ENCODE measurements at regions not wholly inside any gene's neighbourhood (a gene's known extent, or its start where the extent isn't known, plus 50 kb on each side); places are given as distances from the start of the nearest gene placed in this dataset.

DNA sequence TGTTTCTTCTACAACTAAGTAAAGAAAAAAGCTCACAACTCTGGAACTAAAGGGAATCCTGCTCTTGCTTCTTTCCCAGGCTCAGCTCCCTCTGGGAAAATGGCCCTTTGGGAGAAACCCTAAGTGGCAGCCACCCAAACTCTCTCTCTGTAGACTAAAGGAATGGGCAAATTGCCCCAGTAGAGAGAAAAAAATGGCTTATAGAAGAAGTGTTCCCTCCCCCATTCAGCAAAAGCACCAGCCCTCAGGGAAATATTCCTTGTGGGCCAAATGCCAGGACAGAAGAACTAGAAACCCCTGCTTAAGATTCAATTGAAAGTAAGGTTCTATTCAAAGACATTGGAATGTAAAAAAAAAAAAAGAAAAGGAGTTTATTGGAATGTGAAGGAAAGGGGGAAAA lies 603.7 kb upstream of the ALCAM start:
- no peaks in the 10 kb centered on the region for H3K9me3 Mint-ChIP-seq
- no peak for DNase-seq (ENCODE audit: low spot score in 2 of 2)
- no peak for ATAC-seq
- H3K36me3 Mint-ChIP-seq: no peaks in the 10 kb centered on the region
- H3K27ac Mint-ChIP-seq: no peak overlapping the region

DNA sequence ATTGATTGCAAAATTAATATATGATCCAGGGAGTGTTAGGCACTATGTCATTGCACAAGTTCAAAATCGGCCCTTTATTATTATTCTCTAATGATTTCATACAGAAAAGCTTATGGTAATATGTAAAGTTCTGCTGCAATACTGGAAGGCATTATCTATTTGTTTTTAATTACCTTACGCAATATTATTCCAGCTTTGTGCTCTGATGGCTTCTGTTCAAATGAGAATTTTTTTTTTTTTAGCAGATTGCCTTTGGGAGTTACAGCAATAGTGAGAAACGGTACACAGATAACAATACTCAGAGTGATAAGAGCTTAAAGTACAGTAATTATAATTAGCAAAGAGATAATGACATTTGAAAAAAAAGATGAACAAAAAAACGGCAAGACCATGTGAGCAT lies 602.2 kb upstream of the ALCAM start:
- no peak overlapping the region for H3K27ac Mint-ChIP-seq
- no peak for DNase-seq (ENCODE audit: low spot score in 2 of 2)
- no peaks in the 10 kb centered on the region for H3K36me3 Mint-ChIP-seq
- H3K9me3 Mint-ChIP-seq: no peaks in the 10 kb centered on the region
- ATAC-seq: no peak

DNA sequence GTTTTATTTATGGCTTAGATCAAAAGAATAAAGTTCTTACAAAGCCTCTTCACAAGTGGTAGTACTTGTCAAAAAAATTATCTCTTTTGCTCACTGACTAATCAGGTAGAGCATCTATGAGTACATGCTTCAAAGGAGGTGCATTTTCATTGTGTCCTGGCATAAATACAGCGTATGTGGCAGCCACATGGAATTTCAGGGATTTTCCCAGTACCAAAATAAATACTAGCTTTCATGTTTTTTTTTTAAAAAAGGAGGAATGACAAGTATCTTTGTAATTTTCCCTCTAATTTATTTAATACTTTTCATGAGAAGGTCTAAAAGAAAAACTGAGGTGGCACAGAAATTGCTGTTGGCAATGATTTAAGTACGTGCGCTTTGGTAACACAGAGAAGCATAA lies 597.8 kb upstream of the ALCAM start:
- Mint-ChIP-seq H3K27ac (no peak overlapping the region), H3K36me3 (no peaks in the 10 kb centered on the region), H3K9me3 (no peaks in the 10 kb centered on the region)
- no peak for DNase-seq (ENCODE audit: low spot score in 2 of 2)
- ATAC-seq: no peak

DNA sequence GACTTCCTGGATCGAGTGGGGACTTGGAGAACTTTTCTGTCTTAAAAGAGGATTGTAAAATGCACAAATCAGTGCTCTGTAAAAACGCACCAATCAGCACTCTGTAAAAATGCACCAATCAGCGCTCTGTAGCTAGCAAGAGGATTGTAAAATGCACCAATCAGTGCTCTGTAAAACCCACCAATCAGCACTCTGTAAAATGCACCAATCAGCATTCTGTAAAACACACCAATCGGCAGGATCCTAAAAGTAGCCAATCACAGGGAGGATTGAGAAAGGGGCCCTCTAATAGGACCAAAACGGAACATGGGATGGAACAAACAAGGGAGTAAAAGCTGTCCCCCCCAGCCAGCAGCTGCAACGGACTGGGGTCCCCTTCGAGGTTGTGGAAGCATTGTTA lies 587.4 kb upstream of the ALCAM start:
- Mint-ChIP-seq H3K36me3 (no peaks in the 10 kb centered on the region), H3K27ac (no peak overlapping the region), H3K9me3 (peaks cover 0 to 3% of the 10 kb centered on the region in 2 donors)
- ATAC-seq (no peak), DNase-seq (ENCODE audit: low spot score in 2 of 2) (no peak)

DNA sequence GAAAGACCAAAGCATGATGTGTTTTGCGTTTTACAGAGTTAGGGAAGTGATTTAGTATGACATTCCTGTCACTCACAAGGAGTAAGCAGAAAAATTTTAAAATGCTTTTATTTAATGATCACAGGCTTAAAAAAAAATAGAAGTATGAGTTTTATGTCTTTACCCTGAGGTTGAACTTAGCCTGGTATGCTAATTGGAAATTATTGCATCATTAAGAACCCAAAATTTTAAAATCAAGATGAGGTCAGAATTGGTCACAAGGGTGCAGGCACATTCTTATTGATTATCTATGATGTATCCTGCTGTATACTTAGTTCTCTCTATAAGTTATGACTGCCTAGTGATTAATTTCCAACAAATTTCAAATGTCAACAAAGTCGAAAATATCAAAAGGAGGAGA lies 585.6 kb upstream of the ALCAM start:
- H3K27ac Mint-ChIP-seq: no peak overlapping the region
- peaks cover 0 to 7% of the 10 kb centered on the region in 2 donors for H3K9me3 Mint-ChIP-seq
- H3K36me3 Mint-ChIP-seq: no peaks in the 10 kb centered on the region
- DNase-seq (ENCODE audit: low spot score in 2 of 2): no peak
- no peak for ATAC-seq

DNA sequence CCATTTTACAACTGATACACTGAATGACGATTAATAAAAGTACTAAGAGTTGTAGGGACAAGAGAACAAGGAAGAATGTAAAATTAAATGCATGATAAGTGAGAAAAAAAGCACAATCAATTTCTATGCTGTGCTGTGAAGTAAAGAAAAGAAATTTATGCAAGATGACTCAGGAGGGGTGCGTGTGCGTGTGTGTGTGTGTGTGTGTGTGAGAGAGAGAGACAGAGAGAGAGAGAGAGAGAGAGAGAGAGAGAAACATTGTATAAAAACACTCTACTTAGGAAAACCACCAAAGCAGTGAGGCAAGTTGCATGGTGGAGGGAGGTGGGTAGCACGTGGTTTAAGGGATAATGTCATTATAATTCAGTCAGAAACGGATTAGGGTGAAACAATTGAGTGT lies 580.8 kb upstream of the ALCAM start:
- no peak for DNase-seq (ENCODE audit: low spot score in 2 of 2)
- ATAC-seq: no peak
- H3K36me3 Mint-ChIP-seq: no peaks in the 10 kb centered on the region
- H3K9me3 Mint-ChIP-seq: peaks cover 0 to 4% of the 10 kb centered on the region in 2 donors
- no peak overlapping the region for H3K27ac Mint-ChIP-seq

DNA sequence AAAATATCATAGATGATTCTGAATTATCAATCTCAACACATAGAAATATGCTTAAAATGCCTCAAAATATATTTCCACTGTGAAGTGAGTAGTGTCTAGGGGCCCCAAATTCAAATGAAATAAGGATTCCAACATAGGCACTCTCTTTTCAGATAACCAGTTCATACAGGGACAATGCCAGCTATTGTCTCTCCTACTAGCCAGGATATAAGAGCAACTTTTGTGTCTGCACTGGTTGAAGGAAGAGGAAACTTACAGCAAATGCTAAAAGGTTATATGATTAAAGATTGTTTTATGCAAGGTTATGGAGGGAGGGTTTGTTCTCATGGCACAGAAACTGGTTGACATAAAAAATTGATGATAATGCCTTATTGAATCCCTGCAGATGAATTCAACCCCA lies 579.4 kb upstream of the ALCAM start:
- ATAC-seq: no peak
- no peaks in the 10 kb centered on the region for H3K36me3 Mint-ChIP-seq
- H3K27ac Mint-ChIP-seq: no peak overlapping the region
- peaks cover 0 to 4% of the 10 kb centered on the region in 2 donors for H3K9me3 Mint-ChIP-seq
- DNase-seq (ENCODE audit: low spot score in 2 of 2): no peak

DNA sequence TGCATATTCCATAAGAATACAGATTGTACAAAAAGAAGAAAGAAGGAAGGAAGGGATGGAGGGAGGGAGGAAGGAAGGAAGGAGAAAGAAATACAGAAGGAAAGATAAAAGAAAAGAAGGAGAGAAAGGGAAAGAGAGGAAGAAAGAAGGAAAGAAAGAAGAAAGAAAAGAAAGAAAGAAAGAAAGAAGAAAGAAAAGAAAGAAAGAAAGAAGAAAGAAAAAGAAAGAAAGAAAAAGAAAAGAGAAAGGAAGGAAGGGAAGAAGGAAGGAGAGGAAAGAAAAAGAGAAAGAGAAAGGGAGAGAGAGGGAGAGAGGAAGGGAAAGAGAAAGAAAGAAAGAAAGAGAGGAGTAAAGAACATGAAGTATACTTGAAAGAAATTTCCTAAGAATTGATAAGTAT lies 577.9 kb upstream of the ALCAM start:
- no peak for ATAC-seq
- H3K9me3 Mint-ChIP-seq: peaks cover 0 to 4% of the 10 kb centered on the region in 2 donors

DNA sequence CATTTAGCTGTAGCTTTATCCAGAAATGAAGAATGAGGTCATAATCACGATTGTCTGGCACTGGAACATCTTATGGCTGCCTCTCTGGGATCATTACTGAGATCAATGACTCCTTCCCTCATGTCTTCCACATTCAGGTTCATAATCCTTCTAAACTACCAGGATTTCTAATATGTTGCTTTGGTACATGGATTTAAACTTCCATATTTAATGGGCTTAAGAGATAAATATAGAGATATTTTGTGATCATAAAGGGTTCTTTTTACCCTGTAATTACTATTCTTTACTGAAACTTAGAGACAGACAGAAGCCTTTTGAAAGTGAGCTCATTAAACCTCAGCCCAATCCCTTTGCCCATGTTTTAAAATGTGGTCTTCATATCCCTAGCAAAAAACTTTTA lies 575.4 kb upstream of the ALCAM start:
- H3K27ac Mint-ChIP-seq: no peak overlapping the region
- no peak for ATAC-seq
- no peaks in the 10 kb centered on the region for H3K36me3 Mint-ChIP-seq
- H3K9me3 Mint-ChIP-seq: no peaks in the 10 kb centered on the region
- no peak for DNase-seq (ENCODE audit: low spot score in 2 of 2)

More for the DNA sequence above, 577.9 kb upstream of the ALCAM start:
- no peaks in the 10 kb centered on the region for H3K36me3 Mint-ChIP-seq
- no peak for DNase-seq (ENCODE audit: low spot score in 2 of 2)
- no peak overlapping the region for H3K27ac Mint-ChIP-seq

DNA sequence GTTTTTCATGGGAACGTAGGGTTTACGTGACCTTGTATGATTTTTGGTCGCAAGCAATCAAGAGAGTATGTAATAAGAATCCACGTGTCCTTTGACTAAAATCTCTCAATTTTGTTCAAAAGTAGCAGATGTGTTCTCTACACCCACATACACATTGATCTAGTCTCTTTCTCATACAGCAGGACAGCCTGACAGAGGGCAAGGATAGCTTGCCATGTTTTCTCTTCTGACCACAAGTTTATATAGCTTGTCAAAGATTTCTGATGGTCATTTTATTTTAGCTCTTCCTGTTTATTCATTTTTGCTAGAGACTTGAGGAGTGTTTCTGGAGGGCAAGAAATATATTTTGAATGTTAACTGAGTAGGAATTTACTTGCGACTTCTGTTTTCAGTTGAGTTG lies 570.2 kb upstream of the ALCAM start:
- H3K27ac Mint-ChIP-seq: no peak overlapping the region
- ATAC-seq: no peak
- no peaks in the 10 kb centered on the region for H3K9me3 Mint-ChIP-seq
- H3K36me3 Mint-ChIP-seq: no peaks in the 10 kb centered on the region
- DNase-seq (ENCODE audit: low spot score in 2 of 2): no peak

DNA sequence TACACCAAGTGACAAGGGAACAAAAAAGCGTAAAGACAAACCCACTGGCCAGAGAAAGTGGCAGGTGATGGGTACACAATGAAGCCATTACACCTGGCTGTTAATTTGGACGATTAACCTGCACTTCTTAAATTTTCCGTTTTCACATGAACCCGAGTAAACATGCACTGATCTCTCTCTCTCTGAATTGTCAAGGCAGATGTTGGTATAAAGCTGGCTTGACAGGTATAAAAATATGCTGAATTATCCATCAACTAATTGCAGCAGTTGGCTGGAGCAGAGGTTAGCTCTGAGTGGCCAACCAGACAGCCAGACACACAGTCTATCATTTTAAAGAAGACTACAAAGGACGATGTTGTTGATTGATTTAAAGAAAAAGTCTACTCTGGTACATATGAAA lies 561.7 kb upstream of the ALCAM start:
- no peak for ATAC-seq
- no peak overlapping the region for H3K27ac Mint-ChIP-seq
- no peaks in the 10 kb centered on the region for H3K36me3 Mint-ChIP-seq
- DNase-seq (ENCODE audit: low spot score in 2 of 2): no peak
- no peaks in the 10 kb centered on the region for H3K9me3 Mint-ChIP-seq

DNA sequence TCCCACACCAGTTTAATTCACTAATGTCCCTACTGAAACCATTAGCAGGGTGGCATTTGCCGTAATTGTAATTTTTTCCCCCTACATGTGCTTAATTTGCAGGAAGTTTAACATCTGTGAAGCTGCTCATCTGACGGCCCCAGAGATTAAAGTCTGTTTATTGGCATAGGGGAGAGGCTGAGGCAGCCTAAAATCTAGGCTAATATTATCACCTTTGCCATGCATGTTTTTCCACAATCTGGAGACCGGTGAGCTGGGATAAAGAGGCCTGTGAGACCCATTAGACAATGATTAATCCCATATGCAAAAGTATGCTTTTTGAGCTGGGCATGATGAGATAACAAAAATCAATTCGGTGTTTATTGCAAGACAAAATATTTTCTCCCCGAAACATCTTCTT lies 561.2 kb upstream of the ALCAM start:
- Mint-ChIP-seq H3K9me3 (no peaks in the 10 kb centered on the region), H3K27ac (no peak overlapping the region), H3K36me3 (no peaks in the 10 kb centered on the region)
- no peak for DNase-seq (ENCODE audit: low spot score in 2 of 2)
- ATAC-seq: no peak

DNA sequence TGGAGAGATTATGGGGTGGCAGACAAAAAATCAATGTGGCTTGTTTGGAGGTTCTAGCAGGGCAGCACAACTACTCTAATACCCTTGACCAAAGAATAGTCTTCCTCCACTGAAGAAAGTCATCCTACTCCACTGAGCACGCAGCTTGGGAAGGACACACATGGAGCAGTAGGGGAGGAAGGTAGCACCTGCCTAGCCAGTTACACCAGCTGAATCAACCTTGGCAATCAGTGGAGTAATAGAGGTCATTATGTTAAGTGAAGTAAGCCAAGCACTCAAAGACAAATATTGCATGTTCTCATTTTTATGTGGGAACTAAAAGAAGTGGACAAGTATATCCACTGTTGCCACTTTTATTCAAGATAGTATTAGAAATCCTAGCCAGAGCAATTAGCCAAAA lies 555.8 kb upstream of the ALCAM start:
- Mint-ChIP-seq H3K27ac (no peak overlapping the region), H3K36me3 (no peaks in the 10 kb centered on the region), H3K9me3 (no peaks in the 10 kb centered on the region)
- no peak for DNase-seq (ENCODE audit: low spot score in 2 of 2)
- no peak for ATAC-seq

DNA sequence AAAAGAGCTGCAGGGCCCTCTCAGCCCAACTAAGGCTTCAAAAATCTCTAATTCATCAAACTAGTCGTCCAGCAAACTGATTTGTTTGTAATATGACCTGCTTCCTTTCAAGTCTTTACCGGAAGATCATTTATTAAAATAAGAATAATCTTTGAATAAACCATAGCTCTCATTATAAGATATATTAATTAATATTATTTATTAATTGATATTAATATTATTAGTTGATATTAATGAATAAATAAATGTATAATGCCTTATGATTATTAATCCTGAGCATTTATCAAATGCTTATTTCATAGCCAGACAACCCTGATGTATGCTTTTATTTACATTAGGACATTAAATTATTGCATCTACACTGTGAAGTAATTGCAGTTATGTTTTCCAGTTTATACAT lies 550.7 kb upstream of the ALCAM start:
- no peak for ATAC-seq
- Mint-ChIP-seq H3K9me3 (peaks cover 5 to 6% of the 10 kb centered on the region in 2 donors), H3K27ac (no peak overlapping the region), H3K36me3 (peaks cover 5 to 6% of the 10 kb centered on the region in 2 donors)
- no peak for DNase-seq (ENCODE audit: low spot score in 2 of 2)

DNA sequence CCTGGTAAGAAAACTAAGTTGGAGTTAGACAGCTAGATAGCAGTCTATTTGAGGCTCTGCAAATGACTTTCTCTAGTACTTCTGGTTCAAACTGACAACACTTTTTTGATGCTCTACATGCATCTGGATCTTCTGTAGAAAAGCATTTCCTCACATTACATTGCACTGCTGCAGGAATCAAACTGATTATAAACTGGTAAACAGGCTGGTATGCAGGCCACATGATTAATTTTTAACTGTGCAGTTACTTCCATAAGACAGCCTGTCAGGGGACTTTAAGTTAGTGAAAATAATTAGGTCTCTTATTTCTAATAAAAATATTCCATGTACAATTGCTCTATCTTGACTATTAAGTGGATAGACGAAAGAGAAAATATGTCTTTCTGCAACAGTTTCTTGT lies 550.0 kb upstream of the ALCAM start:
- ATAC-seq (no peak), DNase-seq (ENCODE audit: low spot score in 2 of 2) (no peak)
- H3K9me3 Mint-ChIP-seq: peaks cover 9 to 10% of the 10 kb centered on the region in 2 donors
- H3K27ac Mint-ChIP-seq: no peak overlapping the region
- H3K36me3 Mint-ChIP-seq: peaks cover 5 to 6% of the 10 kb centered on the region in 2 donors

DNA sequence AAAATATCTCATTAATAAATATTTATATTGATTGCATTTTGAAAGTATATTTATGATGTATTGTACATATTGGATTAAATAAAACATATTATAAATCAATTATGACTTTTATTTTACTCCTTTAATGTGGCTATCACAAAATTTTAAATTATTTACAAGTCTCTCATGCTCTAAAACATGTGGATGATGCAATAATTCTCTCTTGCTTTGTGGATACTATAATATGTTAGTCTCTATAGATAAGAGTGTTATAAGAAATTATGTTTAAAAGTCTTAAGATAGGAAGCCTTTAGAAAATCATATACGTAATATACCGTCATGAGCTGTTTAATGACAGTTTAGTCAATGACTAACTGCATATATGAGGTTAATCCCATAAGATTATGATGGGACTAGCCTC lies 547.4 kb upstream of the ALCAM start:
- ATAC-seq: no peak
- no peak overlapping the region for H3K27ac Mint-ChIP-seq

DNA sequence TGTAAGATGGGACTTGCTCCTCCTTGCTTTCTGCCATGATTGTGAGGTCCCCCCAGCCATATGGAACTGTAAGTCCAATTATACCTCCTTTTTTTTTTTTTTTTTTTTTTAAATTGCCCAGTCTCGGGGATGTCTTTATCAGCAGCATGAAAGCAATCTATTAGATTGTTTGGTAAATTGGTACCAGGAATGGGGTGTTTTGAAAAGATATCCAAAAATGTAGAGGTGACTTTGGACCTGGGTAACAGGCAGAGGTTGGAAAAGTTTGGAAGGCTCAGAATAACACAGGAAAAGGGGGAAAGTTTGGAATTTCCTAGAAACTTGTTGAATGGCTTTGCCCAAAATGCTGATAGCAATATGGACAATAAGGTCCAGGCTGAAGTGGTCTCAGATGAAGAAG lies 545.8 kb upstream of the ALCAM start:
- Mint-ChIP-seq H3K27ac (no peak overlapping the region), H3K9me3 (peaks cover 15 to 16% of the 10 kb centered on the region in 2 donors), H3K36me3 (peaks cover 5 to 11% of the 10 kb centered on the region in 2 donors)
- DNase-seq (ENCODE audit: low spot score in 2 of 2): no peak
- no peak for ATAC-seq

More for the DNA sequence above, 547.4 kb upstream of the ALCAM start:
- DNase-seq (ENCODE audit: low spot score in 2 of 2): no peak
- Mint-ChIP-seq H3K36me3 (peaks cover 5 to 11% of the 10 kb centered on the region in 2 donors), H3K9me3 (peaks cover 15 to 16% of the 10 kb centered on the region in 2 donors)

DNA sequence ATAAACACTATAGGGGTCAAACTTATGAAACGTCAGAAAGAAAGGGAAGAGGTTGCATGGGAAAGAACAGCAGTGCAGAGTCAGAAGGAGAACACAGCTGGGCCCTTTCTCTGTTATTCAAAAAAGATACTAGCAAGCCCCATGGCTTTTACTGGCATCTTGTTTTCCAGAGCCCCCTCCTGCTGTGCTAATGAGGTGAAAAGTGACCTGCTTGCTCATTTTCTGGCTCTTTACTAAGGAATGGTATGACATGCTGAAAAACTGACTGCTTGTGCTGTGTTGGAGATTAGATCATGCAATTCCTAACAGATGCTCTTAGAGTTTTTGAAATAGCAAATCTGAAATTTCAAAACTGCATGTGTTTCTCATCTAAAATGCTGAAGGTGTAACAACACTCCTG lies 541.6 kb upstream of the ALCAM start:
- no peak overlapping the region for H3K27ac Mint-ChIP-seq
- DNase-seq (ENCODE audit: low spot score in 2 of 2) (no peak), ATAC-seq (no peak)
- H3K36me3 Mint-ChIP-seq: peaks cover 5 to 11% of the 10 kb centered on the region in 2 donors
- peaks cover 15 to 16% of the 10 kb centered on the region in 2 donors for H3K9me3 Mint-ChIP-seq

DNA sequence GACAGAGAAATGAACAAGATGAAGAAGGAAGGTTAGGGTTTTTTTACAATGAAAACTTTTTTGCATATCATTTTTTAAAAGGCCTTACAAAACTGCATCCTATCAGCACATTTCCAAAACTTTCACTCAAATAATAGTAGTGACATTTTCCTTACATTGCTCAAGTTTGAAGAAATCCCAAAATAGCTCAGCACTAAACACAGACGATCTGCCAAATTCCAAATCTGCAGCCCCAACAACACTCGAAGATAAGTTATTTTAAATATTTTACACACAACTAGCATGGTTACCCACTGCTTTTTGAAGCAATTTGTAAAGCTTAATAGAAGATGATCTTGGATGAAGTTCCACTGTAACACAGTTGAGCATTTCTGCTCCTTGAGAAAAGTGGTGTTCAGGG lies 535.6 kb upstream of the ALCAM start:
- Mint-ChIP-seq H3K36me3 (no peaks in the 10 kb centered on the region), H3K27ac (no peak overlapping the region), H3K9me3 (peaks cover 0 to 4% of the 10 kb centered on the region in 2 donors)
- ATAC-seq (no peak), DNase-seq (ENCODE audit: low spot score in 2 of 2) (no peak)

Data from activated naive CD4-positive, alpha-beta T cell treated with anti-CD3 and anti-CD28 coated beads, Interleukin-2, amount 50 U/mL, for 72 hours (primary cell).